Stimulated activated CD8-positive, alpha-beta memory T cell treated with anti-CD3 and anti-CD28 coated beads, Interleukin-12 subunit alpha, Interleukin-12 subunit beta, amount 100 ng/mL, for 24 hours (primary cell): ENCODE measurements at regions not wholly inside any gene's neighbourhood (a gene's known extent, or its start where the extent isn't known, plus 50 kb on each side); places are given as distances from the start of the nearest gene placed in this dataset.
"Not testable (repeated sequence)": the region's sequence is repeated elsewhere in the genome, so short reads cannot be mapped to it uniquely, and the experiment has no call there.

Experiments used
- DNase-seq: peaks from one replicate; pipeline ENCODE4 v3.0.0-alpha.2; 2020; ENCODE audit errors: extremely low read depth

- DNase-seq: no peak
Measured at GRCh38 chr15:70249616-70250015, 151.9 kb upstream of the TLE3 start.

- no peak for DNase-seq
Measured at GRCh38 chr15:70248116-70249025, 150.7 kb upstream of the TLE3 start.

- DNase-seq: no peak
Measured at GRCh38 chr15:70247281-70247680, 149.6 kb upstream of the TLE3 start.

GRCh38 chr15:70246623-70247220, 149.0 kb upstream of the TLE3 start:
- no peak for DNase-seq

- DNase-seq: no peak
Measured at GRCh38 chr15:70245932-70246622, 148.4 kb upstream of the TLE3 start.

- no peak for DNase-seq
Measured at GRCh38 chr15:70244978-70245542, 147.3 kb upstream of the TLE3 start.

GRCh38 chr15:70243686-70244540, 146.2 kb upstream of the TLE3 start:
- DNase-seq: no peak

GRCh38 chr15:70242951-70243685, 145.4 kb upstream of the TLE3 start:
- no peak for DNase-seq

GRCh38 chr15:70241561-70242320, 144.0 kb upstream of the TLE3 start:
- DNase-seq: no peak

- DNase-seq: no peak
Measured at GRCh38 chr15:70240820-70241430, 143.2 kb upstream of the TLE3 start.

GRCh38 chr15:70240082-70240481, 142.4 kb upstream of the TLE3 start:
- DNase-seq: no peak

GRCh38 chr15:70238917-70239316, 141.2 kb upstream of the TLE3 start:
- no peak for DNase-seq

GRCh38 chr15:70237626-70238025, 139.9 kb upstream of the TLE3 start:
- DNase-seq: no peak

GRCh38 chr15:70236341-70237086, 138.8 kb upstream of the TLE3 start:
- DNase-seq: no peak

- DNase-seq: no peak
Measured at GRCh38 chr15:70235347-70235746, 137.6 kb upstream of the TLE3 start.

- DNase-seq: no peak
Measured at GRCh38 chr15:70234256-70234905, 136.7 kb upstream of the TLE3 start.

- DNase-seq: no peak
Measured at GRCh38 chr15:70231484-70231883, 133.8 kb upstream of the TLE3 start.

- DNase-seq: not testable (repeated sequence)
Measured at GRCh38 chr15:70227918-70228317, 130.2 kb upstream of the TLE3 start.
